SK-MEL-5 (cell line): ENCODE measurements at regions not wholly inside any gene's neighbourhood (a gene's known extent, or its start where the extent isn't known, plus 50 kb on each side); places are given as distances from the start of the nearest gene placed in this dataset.
"Not testable (repeated sequence)": the region's sequence is repeated elsewhere in the genome, so short reads cannot be mapped to it uniquely, and the experiment has no call there.

Experiments used
- DNase-seq: peaks from one replicate; pipeline ENCODE4 v3.0.0-alpha.2; 2016; ENCODE audit warnings: low read depth, low spot score
- in situ Hi-C: cut with HindIII; loops from 2 replicates; pipeline ENCODE4 v1.10.0; 2016; ENCODE audit warnings: low sequenced_read_pairs, high pct_unique_total_duplicates, low pct_unique_long_range_greater_than_20kb

DNA sequence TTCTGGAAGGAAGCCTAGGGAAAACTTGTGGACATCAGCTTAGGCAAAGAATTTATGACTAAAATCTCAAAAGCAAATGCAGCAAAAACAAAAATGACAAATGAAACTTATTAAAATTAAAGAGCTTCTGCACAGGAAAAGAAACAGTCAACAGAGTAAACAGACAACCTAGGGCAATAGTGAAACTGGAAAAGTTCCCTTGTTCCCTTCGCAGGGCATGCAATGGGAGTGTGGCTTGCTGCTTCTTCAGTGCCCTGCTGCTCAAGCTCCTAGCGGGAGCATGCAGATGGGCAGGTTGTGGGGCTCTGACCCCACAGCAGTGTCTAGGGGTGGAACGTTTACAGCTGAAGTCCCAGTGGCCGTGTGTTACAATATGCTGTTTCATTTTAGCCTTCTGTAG, 1797.4 kb downstream of the NCAM2 start:
- in situ Hi-C loops = no loop called here
- no peak for DNase-seq

DNA sequence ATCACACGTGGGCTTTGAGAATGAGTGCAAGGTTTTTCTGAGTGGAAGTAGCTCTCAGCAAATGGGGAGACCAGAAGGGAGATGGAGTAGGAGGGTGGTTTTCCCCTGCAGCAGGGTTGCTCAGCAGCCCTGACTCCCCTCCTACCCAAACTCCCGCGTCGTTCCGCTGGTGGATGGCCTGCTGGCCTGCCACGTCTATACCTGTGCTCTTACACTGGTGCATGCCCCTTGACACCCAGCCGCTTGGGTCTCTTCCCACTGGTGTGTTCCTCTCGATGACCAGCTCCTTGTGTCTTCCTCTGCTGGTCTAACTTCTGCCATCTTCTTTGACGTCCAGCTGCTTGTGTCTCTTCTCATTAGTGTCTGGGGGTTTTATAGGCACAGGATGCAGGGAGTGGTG, 1797.9 kb downstream of the NCAM2 start:
- no peak for DNase-seq
- in situ Hi-C loops = no loop called here

DNA sequence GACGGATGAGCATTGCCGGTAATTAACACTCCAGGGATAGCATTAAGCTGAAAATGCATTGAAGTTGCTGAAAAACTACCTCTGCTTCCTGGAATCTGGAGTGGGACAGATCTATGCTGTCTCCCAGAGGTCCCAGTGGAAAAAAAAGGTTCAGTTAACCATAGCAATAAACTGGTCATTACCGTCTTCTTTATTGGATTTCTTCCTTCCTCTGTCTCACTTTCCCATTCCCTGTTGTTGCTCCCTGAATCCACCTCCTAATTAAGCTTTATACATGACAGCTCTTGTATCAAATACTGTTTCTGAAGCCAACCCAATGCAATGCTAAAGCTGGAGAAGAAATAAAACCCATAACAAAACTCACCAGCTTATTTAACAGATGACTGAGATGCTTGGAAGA, 1805.9 kb downstream of the NCAM2 start:
- no peak for DNase-seq
- in situ Hi-C loops = no loop called here

DNA sequence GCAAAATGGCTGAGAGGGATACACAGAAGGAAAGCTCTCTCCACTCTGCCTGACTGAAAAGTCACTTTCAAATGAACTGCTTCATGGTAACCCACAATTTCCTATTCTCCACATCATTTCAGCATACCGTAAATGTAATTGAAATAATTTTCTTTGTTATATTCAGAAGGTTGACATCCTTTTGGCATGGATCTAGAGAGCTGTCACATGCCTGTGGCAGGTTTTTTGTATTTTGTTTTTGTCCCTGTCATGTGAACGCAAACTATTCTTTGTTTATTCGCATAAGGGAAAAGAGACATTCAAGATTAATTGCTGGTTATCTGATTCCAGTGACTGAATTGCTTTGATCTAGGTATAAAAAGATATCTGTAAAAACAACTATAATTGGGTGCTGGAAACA, 1808.1 kb downstream of the NCAM2 start:
- DNase-seq = no peak
- in situ Hi-C loops = no loop called here

DNA sequence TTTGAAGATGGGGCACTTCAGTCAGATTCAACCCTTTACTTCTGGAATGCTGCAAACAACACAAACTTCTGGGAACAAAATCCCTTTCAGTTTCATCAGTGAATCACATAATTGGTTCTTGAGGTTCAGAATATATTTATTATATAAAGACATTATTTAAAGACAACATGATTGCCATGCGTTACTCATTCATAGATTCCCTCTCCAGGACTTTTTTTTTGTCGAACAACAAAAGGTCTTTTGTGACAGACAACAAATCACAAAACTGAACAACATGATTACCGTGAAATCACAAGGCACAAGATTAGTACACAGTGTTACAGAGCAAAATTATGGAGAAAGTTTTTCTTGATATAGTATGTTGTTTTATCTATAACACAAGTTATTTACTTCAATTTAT, 1815.0 kb downstream of the NCAM2 start:
- in situ Hi-C loops = no loop called here
- DNase-seq = peak; percentile 80

GRCh38 chr21:22818681-22819485, 1820.7 kb downstream of the NCAM2 start:
- in situ Hi-C loops, DNase-seq: not testable (repeated sequence)

GRCh38 chr21:22827422-22827821, 1829.2 kb downstream of the NCAM2 start:
- in situ Hi-C loops = no loop called here
- DNase-seq = no peak

DNA sequence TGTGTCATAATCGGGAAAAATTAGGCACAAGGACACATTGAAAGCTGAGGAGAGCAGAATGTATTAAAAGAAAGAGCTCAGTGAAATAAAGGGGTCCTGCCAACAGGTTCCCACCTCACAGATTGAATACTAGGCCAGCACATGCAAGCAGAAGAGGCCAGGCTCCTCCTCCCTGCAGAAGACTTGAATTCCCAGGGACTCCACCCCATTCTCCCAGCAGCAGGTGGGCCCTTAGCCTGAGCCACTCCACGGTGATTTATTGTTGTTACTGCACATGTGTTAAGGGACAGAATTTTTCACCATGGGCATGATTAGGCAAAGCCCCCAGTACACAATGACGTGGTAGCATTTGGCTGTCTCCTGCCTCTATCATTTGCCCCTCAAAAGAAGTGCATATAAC, 1844.7 kb downstream of the NCAM2 start:
- no peak for DNase-seq
- in situ Hi-C loops = no loop called here

DNA sequence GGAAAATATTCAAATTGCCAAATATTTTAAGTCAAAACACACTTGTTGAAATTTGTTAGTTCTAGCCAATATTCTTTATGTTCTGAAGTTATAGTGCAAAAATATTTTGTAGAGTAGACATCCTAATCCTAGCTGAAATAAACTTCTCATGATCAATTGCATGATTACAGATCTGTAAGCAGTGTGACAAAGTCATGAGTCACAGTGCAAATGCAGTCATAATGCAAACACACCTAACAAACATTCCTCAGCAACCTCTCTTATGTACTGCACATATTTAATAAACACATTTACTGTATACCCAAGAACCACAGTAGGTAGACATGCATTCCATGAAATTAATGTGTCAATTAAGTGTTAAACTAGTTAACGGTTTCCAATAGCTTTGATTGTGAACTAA, 1857.4 kb downstream of the NCAM2 start:
- DNase-seq = no peak

DNA sequence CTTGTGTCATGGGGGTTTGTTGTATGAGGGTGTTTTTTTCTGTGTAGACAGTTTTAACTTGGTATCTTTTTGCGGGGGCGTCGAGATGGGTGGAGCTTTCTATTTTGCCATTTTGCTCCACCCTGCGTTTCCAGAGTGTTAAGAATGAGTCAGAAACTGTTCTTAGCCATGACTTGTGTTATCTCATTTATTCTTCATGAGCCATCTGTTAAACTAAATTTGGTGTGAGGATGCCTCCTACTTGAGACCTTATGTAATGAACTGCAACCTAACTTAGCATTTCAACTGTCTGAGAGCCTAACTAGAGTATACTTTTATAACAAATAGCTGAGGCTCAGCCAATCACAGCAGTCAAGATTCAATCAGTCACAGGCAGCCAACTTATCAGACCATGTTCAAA, 1873.5 kb downstream of the NCAM2 start:
- in situ Hi-C loops = no loop called here
- DNase-seq = no peak

More for the DNA sequence above, 1857.4 kb downstream of the NCAM2 start:
- in situ Hi-C loops = no loop called here

GRCh38 chr21:22880573-22880972, 1882.4 kb downstream of the NCAM2 start:
- in situ Hi-C loops = no loop called here
- DNase-seq = no peak

- DNase-seq = no peak
- in situ Hi-C loops = no loop called here
Observed at GRCh38 chr21:22881131-22881530, 1882.9 kb downstream of the NCAM2 start.

GRCh38 chr21:22885079-22885478, 1886.9 kb downstream of the NCAM2 start:
- in situ Hi-C loops = no loop called here
- no peak for DNase-seq

DNA sequence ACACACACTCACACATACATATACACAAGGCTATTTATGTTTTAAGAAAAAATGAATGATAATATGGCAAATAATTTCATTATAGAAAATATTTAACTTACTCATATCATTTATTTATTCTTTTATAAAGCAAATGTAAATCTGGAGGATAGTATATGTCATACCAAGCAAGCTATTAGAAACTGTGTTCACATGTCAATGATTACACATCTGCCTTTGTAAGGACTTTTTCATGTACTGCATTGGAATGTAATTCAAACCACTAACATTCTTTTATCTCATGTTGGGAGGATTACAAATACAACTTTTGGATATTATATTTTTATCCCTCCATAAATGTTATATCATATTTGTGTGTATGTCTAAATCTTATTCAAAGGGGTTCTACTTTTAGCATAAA, 1887.4 kb downstream of the NCAM2 start:
- in situ Hi-C loops = no loop called here

GRCh38 chr21:22889445-22889844, 1891.2 kb downstream of the NCAM2 start:
- DNase-seq = no peak
- in situ Hi-C loops = no loop called here

More for the DNA sequence above, 1887.4 kb downstream of the NCAM2 start:
- DNase-seq = no peak

DNA sequence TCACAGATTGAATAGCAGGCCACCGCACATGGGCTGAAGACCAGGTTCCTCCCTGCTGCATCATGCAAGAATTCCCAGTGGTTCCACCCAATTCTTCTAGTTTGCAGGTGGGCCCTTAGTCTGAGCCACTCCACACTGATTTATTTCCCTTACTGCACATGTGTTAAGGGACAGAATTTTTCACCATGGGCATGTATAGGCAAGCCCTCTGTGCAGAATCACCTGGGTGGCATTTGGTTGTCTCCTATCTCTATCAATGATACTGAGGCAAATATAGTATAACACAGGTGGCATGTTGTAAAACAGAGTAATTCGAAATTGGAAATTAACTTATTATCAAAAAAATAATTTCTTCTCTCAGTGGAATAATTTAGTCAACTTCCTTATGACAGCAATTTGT, 1892.4 kb downstream of the NCAM2 start:
- in situ Hi-C loops = no loop called here
- DNase-seq = no peak

GRCh38 chr21:22892028-22892427, 1893.8 kb downstream of the NCAM2 start:
- no peak for DNase-seq
- in situ Hi-C loops = no loop called here

DNA sequence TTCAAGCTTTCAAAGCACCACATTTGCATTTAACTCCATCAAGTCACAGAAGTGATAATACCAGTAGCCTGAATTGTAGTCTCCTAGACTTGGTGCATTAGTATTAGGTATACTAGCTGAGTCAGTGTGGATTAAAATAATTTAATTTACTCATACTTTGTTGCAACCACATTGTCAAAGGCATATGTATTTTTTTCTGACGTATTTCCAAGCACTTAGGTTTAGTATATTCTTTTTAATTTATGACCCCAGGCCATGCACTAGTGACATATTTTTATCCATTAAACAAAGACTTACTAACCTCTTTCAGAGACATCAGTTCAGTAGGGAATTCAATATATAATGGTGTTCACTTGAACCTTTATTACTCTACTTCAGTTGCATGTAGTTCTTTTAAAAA, 1894.5 kb downstream of the NCAM2 start:
- in situ Hi-C loops = no loop called here
- DNase-seq = no peak

GRCh38 chr21:22898051-22898665, 1899.9 kb downstream of the NCAM2 start:
- DNase-seq = no peak
- in situ Hi-C loops = no loop called here
